ENCODE measurements at regions not wholly inside any gene's neighbourhood (a gene's known extent, or its start where the extent isn't known, plus 50 kb on each side); places are given as distances from the start of the nearest gene placed in this dataset.

DNA sequence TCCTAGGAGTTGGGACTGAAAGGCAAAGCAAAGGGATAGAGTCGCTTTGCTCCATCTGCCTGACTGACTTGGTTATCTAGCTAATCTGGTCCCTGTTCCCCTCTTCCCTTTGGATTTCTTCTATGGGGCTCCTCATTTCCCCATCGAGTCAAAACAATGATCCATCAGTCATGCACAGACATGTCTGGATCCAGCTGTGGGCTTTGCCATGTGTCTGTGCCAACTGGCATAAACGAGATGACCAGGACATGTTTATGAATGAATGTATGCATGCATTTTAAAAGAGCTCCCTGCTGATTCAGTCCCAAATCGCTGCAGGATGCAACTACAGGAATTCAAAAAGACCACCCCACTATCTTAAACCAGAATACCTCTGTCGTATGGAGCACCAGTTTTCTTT lies 122.0 kb downstream of the ARL4A start:
- TF ChIP-seq, protein P1, sequence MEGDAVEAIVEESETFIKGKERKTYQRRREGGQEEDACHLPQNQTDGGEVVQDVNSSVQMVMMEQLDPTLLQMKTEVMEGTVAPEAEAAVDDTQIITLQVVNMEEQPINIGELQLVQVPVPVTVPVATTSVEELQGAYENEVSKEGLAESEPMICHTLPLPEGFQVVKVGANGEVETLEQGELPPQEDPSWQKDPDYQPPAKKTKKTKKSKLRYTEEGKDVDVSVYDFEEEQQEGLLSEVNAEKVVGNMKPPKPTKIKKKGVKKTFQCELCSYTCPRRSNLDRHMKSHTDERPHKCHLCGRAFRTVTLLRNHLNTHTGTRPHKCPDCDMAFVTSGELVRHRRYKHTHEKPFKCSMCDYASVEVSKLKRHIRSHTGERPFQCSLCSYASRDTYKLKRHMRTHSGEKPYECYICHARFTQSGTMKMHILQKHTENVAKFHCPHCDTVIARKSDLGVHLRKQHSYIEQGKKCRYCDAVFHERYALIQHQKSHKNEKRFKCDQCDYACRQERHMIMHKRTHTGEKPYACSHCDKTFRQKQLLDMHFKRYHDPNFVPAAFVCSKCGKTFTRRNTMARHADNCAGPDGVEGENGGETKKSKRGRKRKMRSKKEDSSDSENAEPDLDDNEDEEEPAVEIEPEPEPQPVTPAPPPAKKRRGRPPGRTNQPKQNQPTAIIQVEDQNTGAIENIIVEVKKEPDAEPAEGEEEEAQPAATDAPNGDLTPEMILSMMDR (conservative IDR thresholded peaks at IDR 0.05) = no peak
- no peak overlapping the region for H3K27ac ChIP-seq

DNA sequence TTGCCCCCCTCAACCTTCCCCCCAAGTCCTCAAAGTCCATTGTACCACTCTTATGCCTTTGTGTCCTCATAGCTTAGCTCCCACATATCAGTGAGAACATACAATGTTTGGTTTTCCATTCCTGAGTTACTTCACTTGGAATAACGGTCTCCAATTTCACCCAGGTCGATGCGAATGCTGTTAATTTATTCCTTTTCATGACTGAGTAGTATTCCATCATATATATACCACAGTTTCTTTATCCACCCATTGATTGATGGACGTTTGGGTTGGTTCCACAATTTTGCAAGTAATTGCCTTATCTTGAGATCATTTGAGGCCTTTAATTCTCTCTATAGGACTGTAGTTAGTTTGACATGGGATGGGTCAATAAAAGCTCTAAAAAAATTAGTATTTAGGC lies 124.7 kb downstream of the ARL4A start:
- TF ChIP-seq, protein P1 (conservative IDR thresholded peaks at IDR 0.05) = no peak
- no peak overlapping the region for H3K27ac ChIP-seq

DNA sequence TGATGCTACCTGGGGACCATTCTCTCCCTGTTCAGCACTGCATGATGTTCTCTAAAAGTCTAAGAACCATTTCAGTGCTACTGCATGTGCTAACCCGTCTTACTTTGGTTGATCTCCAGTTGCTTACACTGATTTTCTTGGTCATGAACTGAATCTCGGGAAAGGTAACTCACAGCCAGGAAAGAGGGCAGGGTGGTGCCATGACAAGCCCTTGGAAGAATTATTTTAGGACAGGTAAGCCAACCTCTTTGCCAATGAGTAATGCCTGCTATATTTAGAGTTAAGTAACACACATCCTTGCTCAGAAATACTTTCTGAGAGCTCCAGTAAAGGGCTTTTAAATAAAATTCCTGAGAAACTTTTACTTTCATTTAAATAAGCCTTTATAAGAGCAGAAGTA lies 126.7 kb downstream of the ARL4A start:
- TF ChIP-seq, protein P1 (conservative IDR thresholded peaks at IDR 0.05) = no peak
- no peak overlapping the region for H3K27ac ChIP-seq

DNA sequence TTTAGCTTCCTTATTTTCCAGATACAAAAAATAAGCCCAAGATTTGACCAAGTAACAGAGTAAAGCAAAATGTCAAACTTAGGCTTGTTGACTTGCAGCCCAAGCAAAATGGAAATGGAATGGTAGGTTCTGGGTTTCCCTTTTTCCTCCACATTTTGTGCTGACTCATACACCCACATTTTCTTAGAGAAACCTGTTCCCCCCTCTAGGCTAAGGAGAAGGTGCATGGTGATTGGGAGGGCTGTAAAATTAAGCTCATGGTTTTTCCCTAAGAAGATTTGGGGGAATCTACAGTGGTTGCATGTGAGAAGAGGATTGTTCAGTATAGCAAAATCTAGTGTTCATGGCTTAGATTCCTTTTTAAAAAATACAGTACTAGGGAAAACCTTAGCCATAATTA lies 127.4 kb downstream of the ARL4A start:
- TF ChIP-seq, protein P1 (conservative IDR thresholded peaks at IDR 0.05) = no peak
- H3K27ac ChIP-seq = no peak overlapping the region

DNA sequence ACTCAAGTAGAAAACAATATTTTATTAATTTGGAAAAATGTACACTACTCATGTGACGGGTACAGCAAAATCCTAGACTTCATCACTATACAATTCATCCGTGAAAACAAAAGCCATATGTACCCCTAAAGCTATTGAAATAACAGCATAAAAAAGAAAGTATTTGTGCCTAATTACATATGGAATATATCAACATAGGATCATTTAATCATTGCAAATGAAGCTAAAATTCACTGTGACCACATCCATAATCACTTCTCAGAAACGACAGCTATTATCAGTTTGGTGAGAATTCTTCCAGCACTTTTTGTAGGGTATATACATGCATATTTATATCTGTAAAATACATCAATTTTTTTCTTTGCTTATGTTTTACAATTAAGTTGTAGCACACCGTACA lies 128.0 kb downstream of the ARL4A start:
- TF ChIP-seq, protein P1 (conservative IDR thresholded peaks at IDR 0.05) = no peak
- H3K27ac ChIP-seq = no peak overlapping the region

DNA sequence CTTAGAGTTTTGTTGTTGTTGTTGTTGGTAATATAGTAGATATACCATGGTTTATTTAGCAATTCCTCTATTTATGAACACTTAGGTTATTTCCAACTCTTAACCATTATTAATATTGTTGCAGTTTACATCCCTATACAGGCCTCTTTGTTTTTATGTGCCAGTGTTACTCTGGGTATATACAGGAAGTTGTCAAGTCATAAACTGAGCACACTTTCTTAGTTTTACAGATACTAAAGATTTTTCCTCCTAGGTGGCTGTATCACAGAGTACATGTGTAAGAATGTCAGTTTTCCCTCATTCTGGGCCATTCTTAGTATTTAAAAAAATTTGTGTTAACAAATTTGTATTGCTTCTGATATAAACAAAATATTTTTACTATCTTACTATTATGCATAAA lies 128.4 kb downstream of the ARL4A start:
- TF ChIP-seq, protein P1 (conservative IDR thresholded peaks at IDR 0.05) = no peak
- no peak overlapping the region for H3K27ac ChIP-seq

DNA sequence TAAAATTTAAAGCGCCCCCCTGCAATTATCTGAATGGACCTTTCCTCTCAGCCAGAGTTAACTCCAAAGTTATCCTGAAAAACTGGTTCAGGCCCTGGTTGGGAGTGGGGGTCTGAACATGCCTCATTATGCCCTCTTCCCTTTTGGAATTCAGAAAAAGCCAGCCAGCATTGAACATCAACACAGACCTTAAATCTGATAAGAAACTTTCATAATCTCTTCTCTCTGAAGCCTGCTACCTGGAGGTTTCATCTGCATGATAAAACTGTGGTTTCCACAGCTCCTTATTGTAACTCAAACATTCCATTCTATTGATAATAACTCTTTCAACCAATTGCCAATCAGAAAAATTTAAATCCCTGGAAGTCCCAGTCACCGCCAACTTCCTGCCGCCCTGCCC lies 133.3 kb downstream of the ARL4A start:
- no peak overlapping the region for H3K27ac ChIP-seq
- TF ChIP-seq, protein P1 (conservative IDR thresholded peaks at IDR 0.05) = no peak

DNA sequence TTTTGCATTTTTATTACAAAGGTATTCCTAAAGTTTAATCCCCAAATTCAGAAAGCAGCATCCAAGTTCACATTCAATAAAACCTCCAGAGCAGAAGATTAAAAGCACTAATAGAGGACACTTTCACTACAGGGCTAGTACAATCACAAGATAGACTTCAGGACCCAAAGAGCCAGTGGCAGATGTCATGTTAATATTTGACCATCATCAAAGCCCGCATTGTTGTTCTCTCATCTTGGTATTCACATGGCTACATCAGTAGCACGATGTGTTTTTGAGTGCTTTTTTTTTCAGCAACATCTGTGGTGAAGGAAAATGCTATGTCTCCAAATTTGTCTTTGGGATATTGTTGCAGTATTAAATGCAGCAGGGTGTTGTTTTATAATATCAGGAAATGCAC lies 134.3 kb downstream of the ARL4A start:
- H3K27ac ChIP-seq = no peak overlapping the region
- TF ChIP-seq, protein P1 (conservative IDR thresholded peaks at IDR 0.05) = no peak

Measured in VCaP (cell line).